GM12891 (cell line): ENCODE measurements at regions not wholly inside any gene's neighbourhood (a gene's known extent, or its start where the extent isn't known, plus 50 kb on each side); places are given as distances from the start of the nearest gene placed in this dataset.

Experiments
- POLR2A ChIP-seq: IDR thresholded peaks from 2 replicates; pipeline ENCODE4 v1.6.1; 2011; ENCODE audit warnings: low read depth, low read length, control low read depth
- POLR2AphosphoS5 ChIP-seq: IDR thresholded peaks from 2 replicates; pipeline ENCODE4 v1.6.1; 2011; ENCODE audit warnings: low read depth, low read length, control low read depth
- SPI1 ChIP-seq: IDR thresholded peaks from 2 replicates; pipeline ENCODE4 v1.6.1; 2011; ENCODE audit warnings: low read depth, low read length, control low read depth

DNA sequence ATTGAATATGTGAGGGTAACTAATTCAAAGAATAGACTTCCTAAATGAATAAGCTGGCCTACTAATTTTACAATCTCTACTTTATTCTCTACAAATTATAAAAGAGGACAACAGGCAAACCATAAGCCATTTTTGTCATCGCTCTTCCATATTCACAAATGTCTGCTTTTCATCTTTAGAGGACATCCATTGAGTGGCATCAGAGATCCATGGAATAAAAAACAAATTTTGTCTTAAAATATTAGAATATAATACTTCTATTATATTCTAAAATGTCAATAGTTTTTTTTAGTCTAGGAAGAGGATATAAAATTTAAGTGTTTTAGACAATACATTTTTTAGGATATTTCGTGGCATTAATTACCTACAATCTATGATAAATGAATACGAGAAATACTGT, 300.9 kb upstream of the TACR3 start:
- TF ChIP-seq POLR2AphosphoS5 (no peak), POLR2A (no peak), SPI1 (no peak)
